ENCODE measurements at regions not wholly inside any gene's neighbourhood (a gene's known extent, or its start where the extent isn't known, plus 50 kb on each side); places are given as distances from the start of the nearest gene placed in this dataset.

DNA sequence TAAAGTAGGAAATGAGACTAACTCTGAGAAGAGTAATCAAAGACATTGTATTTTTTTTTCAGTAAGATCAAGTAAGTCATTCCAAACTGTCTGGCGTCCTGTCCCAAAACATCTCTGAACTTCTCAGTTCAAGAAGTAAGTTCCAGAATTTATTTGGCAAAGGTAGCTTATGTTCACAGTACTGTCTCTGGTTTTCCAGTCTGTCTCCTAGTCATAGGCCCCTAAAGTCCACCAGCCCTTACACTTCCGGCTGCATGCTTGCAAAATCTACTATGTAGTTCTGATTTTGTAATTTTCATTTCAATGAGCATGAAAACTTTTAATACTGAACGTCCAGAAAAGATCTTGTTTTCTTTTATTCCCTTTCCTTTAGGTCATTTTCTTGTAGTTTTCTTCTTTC, 61.4 kb upstream of the S1PR1 start:
- ChIA-PET CTCF (interaction anchor here (0.6 to 1.7 kb wide), 3 partner anchors 63 to 324 kb away, joined by 3 to 8 read pairs (median 6); no protein-coding TSS in a partner anchor), SMC1A (ENCODE audit: uncharacterized antibody, unreplicated experiment) (interaction anchor here (1.4 to 2.9 kb wide), 2 partner anchors 30 to 36 kb away, joined by 3 to 8 read pairs; no protein-coding TSS in a partner anchor), RAD21 (ENCODE audit: unreplicated experiment) (interaction anchor here (0.9 kb wide), 1 partner anchor 38 kb away, joined by 3 read pairs; no protein-coding TSS in a partner anchor), POLR2A (interaction anchor here (1.0 kb wide), 1 partner anchor 11 kb away, joined by 3 read pairs; no protein-coding TSS in a partner anchor)
- no TSS peak for BruUV-seq (replicated peaks)
- Histone ChIP-seq H3K4me3 (no peak overlapping the region), H4K20me1 (ENCODE audit: control insufficient read depth, insufficient read depth) (no peaks in the 10 kb centered on the region), H3K4me1 (ENCODE audit: control insufficient read depth, insufficient read depth, low read length) (peaks cover 16% of the 10 kb centered on the region), H3K9ac (ENCODE audit: control insufficient read depth, insufficient read depth, low read length) (no peak overlapping the region), H3K79me2 (ENCODE audit: control insufficient read depth, insufficient read depth, low read length) (no peaks in the 10 kb centered on the region), H3K4me2 (ENCODE audit: control insufficient read depth, insufficient read depth) (no peak overlapping the region), H3K27ac (ENCODE audit: control insufficient read depth, insufficient read depth) (no peak overlapping the region), H3K9me3 (replicated peaks; ENCODE audit: control insufficient read depth, insufficient read depth, low read length) (no peaks in the 10 kb centered on the region), H3K36me3 (ENCODE audit: control insufficient read depth in 2 of 2, insufficient read depth in 2 of 2, low read length in 1 of 2) (no peaks in the 10 kb centered on the region), H3K27me3 (replicated peaks in 1 of 2; ENCODE audit: control insufficient read depth in 2 of 2, insufficient read depth in 2 of 2, low read length in 1 of 2) (no peaks in the 10 kb centered on the region), H2AFZ (ENCODE audit: control insufficient read depth, low read depth, low read length) (no peak overlapping the region)
- in situ Hi-C loops (cut with MboI) = no loop called here
- ATAC-seq (no peak), FAIRE-seq (no peak), DNase-seq (ENCODE audit: low read depth, low spot score) (no peak)
- intact Hi-C loops (cut with micrococcal nuclease; ENCODE audit: unreplicated experiment) = loop anchor here (5.0 kb wide), 1 partner anchor 148 kb away; the partner anchor contains the start of gene DPH5
- WGBS (ENCODE audit: insufficient coverage, insufficient replicate concordance, low lambda C conversion rate, missing lambda C conversion rate) = 86% methylated on average over 3 of the region's 3 CpGs
- TF ChIP-seq MXI1 (IDR thresholded peaks at IDR 0.05; ENCODE audit: low read depth, low read length) (no peak), NBN (IDR thresholded peaks at IDR 0.05) (no peak)

DNA sequence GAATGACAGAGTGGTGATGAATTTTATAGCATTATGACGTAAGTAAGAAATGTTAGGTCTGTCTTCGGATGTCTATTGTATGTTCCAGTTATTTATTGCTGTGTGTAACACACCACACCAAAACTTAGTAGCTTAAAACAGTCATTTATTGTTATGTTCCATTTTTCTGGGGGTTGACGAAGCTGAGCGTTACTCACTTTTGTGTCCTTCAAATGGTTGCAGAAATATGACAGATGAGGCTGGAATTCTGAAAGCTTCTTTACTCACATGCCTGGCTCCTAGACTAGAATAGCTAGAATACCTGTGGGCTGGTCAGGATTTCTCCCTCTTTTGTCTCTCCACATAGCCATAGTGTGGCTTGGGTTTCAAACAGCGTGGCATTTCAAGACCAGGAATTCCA, 62.1 kb upstream of the S1PR1 start:
- Histone ChIP-seq H3K36me3 (ENCODE audit: control insufficient read depth in 2 of 2, insufficient read depth in 2 of 2, low read length in 1 of 2) (no peaks in the 10 kb centered on the region), H3K79me2 (ENCODE audit: control insufficient read depth, insufficient read depth, low read length) (no peaks in the 10 kb centered on the region), H4K20me1 (ENCODE audit: control insufficient read depth, insufficient read depth) (no peaks in the 10 kb centered on the region), H3K9me3 (replicated peaks; ENCODE audit: control insufficient read depth, insufficient read depth, low read length) (no peaks in the 10 kb centered on the region), H3K4me1 (ENCODE audit: control insufficient read depth, insufficient read depth, low read length) (peaks cover 15% of the 10 kb centered on the region), H3K4me3 (no peak overlapping the region), H3K27me3 (replicated peaks in 1 of 2; ENCODE audit: control insufficient read depth in 2 of 2, insufficient read depth in 2 of 2, low read length in 1 of 2) (no peaks in the 10 kb centered on the region), H3K9ac (ENCODE audit: control insufficient read depth, insufficient read depth, low read length) (no peak overlapping the region), H3K27ac (ENCODE audit: control insufficient read depth, insufficient read depth) (no peak overlapping the region), H2AFZ (ENCODE audit: control insufficient read depth, low read depth, low read length) (no peak overlapping the region), H3K4me2 (ENCODE audit: control insufficient read depth, insufficient read depth) (no peak overlapping the region)
- no TSS peak for BruUV-seq (replicated peaks)
- no peak for FAIRE-seq
- in situ Hi-C loops (cut with MboI) = no loop called here
- no peak for ATAC-seq
- 96% methylated on average over 5 of the region's 5 CpGs for WGBS (ENCODE audit: insufficient coverage, insufficient replicate concordance, low lambda C conversion rate, missing lambda C conversion rate)
- ChIA-PET RAD21 (ENCODE audit: unreplicated experiment) (interaction anchor here (0.6 to 0.9 kb wide), 2 partner anchors 33 to 38 kb away, joined by 3 read pairs; no protein-coding TSS in a partner anchor), CTCF (interaction anchor here (0.5 kb wide), 1 partner anchor 115 kb away, joined by 3 read pairs; no protein-coding TSS in a partner anchor), SMC1A (ENCODE audit: uncharacterized antibody, unreplicated experiment) (interaction anchor here (1.4 kb wide), 1 partner anchor 29 kb away, joined by 3 read pairs; no protein-coding TSS in a partner anchor), POLR2A (interaction anchor here (1.0 kb wide), 1 partner anchor 10 kb away, joined by 3 read pairs; no protein-coding TSS in a partner anchor)
- intact Hi-C loops (cut with micrococcal nuclease; ENCODE audit: unreplicated experiment) = loop anchor here (5.0 kb wide), 1 partner anchor 147 kb away; the partner anchor contains the start of gene DPH5
- no peak for DNase-seq (ENCODE audit: low read depth, low spot score)
- TF ChIP-seq ZNF384 (IDR thresholded peaks at IDR 0.05; ENCODE audit: borderline replicate concordance, low read depth, low read length) (no peak), MXI1 (IDR thresholded peaks at IDR 0.05; ENCODE audit: low read depth, low read length) (no peak), NR2C1 (IDR thresholded peaks at IDR 0.05) (no peak), HSF1 (IDR thresholded peaks at IDR 0.05; ENCODE audit: low read depth, low read length) (no peak), POLR2AphosphoS5 (IDR thresholded peaks at IDR 0.05; ENCODE audit: low read length) (no peak), JUND (IDR thresholded peaks at IDR 0.05; ENCODE audit: low read depth, low read length) (no peak), MTA2 (IDR thresholded peaks at IDR 0.05; ENCODE audit: low read depth) (no peak), ZNF274 (IDR thresholded peaks at IDR 0.05; ENCODE audit: insufficient read depth, insufficient read length) (no peak), CEBPB (IDR thresholded peaks at IDR 0.05; ENCODE audit: borderline replicate concordance in 1 of 2, low read depth in 2 of 2, low read length in 2 of 2) (no peak)
- TF ChIP-seq, protein P1, sequence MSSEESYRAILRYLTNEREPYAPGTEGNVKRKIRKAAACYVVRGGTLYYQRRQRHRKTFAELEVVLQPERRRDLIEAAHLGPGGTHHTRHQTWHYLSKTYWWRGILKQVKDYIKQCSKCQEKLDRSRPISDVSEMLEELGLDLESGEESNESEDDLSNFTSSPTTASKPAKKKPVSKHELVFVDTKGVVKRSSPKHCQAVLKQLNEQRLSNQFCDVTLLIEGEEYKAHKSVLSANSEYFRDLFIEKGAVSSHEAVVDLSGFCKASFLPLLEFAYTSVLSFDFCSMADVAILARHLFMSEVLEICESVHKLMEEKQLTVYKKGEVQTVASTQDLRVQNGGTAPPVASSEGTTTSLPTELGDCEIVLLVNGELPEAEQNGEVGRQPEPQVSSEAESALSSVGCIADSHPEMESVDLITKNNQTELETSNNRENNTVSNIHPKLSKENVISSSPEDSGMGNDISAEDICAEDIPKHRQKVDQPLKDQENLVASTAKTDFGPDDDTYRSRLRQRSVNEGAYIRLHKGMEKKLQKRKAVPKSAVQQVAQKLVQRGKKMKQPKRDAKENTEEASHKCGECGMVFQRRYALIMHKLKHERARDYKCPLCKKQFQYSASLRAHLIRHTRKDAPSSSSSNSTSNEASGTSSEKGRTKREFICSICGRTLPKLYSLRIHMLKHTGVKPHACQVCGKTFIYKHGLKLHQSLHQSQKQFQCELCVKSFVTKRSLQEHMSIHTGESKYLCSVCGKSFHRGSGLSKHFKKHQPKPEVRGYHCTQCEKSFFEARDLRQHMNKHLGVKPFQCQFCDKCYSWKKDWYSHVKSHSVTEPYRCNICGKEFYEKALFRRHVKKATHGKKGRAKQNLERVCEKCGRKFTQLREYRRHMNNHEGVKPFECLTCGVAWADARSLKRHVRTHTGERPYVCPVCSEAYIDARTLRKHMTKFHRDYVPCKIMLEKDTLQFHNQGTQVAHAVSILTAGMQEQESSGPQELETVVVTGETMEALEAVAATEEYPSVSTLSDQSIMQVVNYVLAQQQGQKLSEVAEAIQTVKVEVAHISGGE (CRISPR knock-in tag; IDR thresholded peaks at IDR 0.05) = no peak
- TF ChIP-seq, protein P2, sequence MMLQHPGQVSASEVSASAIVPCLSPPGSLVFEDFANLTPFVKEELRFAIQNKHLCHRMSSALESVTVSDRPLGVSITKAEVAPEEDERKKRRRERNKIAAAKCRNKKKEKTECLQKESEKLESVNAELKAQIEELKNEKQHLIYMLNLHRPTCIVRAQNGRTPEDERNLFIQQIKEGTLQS (IDR thresholded peaks at IDR 0.05; ENCODE audit: borderline replicate concordance, extremely low read depth, low read depth, low read length) = no peak
